ENCODE measurements at regions not wholly inside any gene's neighbourhood (a gene's known extent, or its start where the extent isn't known, plus 50 kb on each side); places are given as distances from the start of the nearest gene placed in this dataset.

DNA sequence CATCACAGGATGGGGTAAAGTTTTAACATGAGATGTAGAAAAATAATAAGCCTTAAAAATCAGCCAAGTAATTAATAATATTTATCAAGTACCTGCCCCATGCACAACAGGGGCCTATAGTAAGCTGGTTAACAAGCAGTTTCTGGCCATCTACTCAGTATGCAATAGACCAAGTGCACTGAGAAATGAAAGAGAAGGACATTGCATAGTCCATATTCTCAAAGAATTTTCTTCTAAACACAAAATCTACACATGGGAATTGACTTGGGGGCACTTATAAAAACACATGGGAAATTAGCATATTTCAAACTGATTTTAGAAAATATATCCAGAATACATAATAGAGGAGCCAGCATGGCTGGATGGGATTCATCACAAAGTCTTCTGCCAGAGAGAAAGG is 109.5 kb downstream of the DIO2 start:
- Histone ChIP-seq H3K4me1 (no peaks in the 10 kb centered on the region), H3K4me3 (no peak overlapping the region), H3K9me3 (peaks cover 0 to 4% (median 0%) of the 10 kb centered on the region in 11 donors), H3K27me3 (no peaks in the 10 kb centered on the region), H3K27ac (no peak overlapping the region), H3K36me3 (no peaks in the 10 kb centered on the region)
- TF ChIP-seq CTCF (IDR thresholded peaks at IDR 0.05): no peak
- intact Hi-C loops (cut with DNase I): no loop called here
- ATAC-seq: no peak
- no peak for DNase-seq

DNA sequence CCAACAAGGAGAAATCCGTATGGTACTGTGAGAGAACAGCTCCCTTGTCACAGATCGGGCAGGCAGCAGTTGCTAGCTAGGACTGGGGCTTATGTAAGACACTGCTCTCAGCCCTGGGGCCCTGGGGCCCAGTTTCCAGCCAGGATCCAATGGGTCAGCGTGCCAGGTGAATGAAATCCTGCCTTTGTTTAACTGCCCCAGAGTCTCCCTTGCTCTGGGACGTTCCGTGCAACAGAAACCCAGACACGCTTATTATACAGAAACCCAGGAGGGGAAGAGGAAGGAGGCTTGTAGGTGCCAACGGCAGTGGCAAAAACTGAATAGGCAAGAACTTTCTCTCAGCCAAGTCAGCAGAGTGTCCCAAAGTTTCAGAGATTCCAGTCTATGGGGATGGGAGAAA is 110.6 kb downstream of the DIO2 start:
- Histone ChIP-seq H3K27me3 (no peaks in the 10 kb centered on the region), H3K36me3 (no peaks in the 10 kb centered on the region), H3K27ac (no peak overlapping the region), H3K4me1 (no peaks in the 10 kb centered on the region), H3K4me3 (no peak overlapping the region), H3K9me3 (peaks cover 0 to 10% (median 0%) of the 10 kb centered on the region in 11 donors)
- ATAC-seq (no peak), DNase-seq (no peak)
- TF ChIP-seq CTCF (IDR thresholded peaks at IDR 0.05): no peak
- intact Hi-C loops (cut with DNase I): no loop called here
- 84 to 87% methylated on average over 7 of the region's 7 CpGs for WGBS, 2 donors

- peaks cover 0 to 10% (median 0%) of the 10 kb centered on the region in 11 donors for H3K9me3 ChIP-seq
- DNase-seq (no peak), ATAC-seq (no peak)
- H3K4me1 ChIP-seq: no peaks in the 10 kb centered on the region
- H3K27me3 ChIP-seq: no peaks in the 10 kb centered on the region
- 80 to 85% methylated on average over 4 of the region's 4 CpGs for WGBS, 2 donors
- no peak overlapping the region for H3K27ac ChIP-seq
- TF ChIP-seq CTCF (IDR thresholded peaks at IDR 0.05): no peak
- no peaks in the 10 kb centered on the region for H3K36me3 ChIP-seq
- intact Hi-C loops (cut with DNase I): no loop called here
- no peak overlapping the region for H3K4me3 ChIP-seq
Measured at GRCh38 chr14:80095623-80096022, 115.7 kb downstream of the DIO2 start.

GRCh38 chr14:80087411-80087810 is 123.9 kb downstream of the DIO2 start:
- Histone ChIP-seq H3K4me1 (no peaks in the 10 kb centered on the region), H3K4me3 (no peak overlapping the region), H3K36me3 (no peaks in the 10 kb centered on the region), H3K27ac (no peak overlapping the region), H3K27me3 (no peaks in the 10 kb centered on the region), H3K9me3 (peaks cover 0 to 13% (median 0%) of the 10 kb centered on the region in 11 donors)
- WGBS, 2 donors: 79 to 86% methylated on average over 1 of the region's 1 CpG
- no peak for ATAC-seq
- DNase-seq: no peak
- intact Hi-C loops (cut with DNase I): no loop called here
- TF ChIP-seq CTCF (IDR thresholded peaks at IDR 0.05): no peak

- intact Hi-C loops (cut with DNase I): no loop called here
- no peak overlapping the region for H3K4me3 ChIP-seq
- H3K36me3 ChIP-seq: no peaks in the 10 kb centered on the region
- H3K4me1 ChIP-seq: no peaks in the 10 kb centered on the region
- DNase-seq (no peak), ATAC-seq (no peak)
- WGBS, 2 donors: 86 to 89% methylated on average over 2 of the region's 2 CpGs
- no peak overlapping the region for H3K27ac ChIP-seq
- no peaks in the 10 kb centered on the region for H3K27me3 ChIP-seq
- TF ChIP-seq CTCF (IDR thresholded peaks at IDR 0.05): no peak
- peaks cover 0 to 13% (median 0%) of the 10 kb centered on the region in 11 donors for H3K9me3 ChIP-seq
Measured at GRCh38 chr14:80084196-80084595, 127.1 kb downstream of the DIO2 start.

All from heart right ventricle (tissue), 16 donors.